ENCODE measurements at regions not wholly inside any gene's neighbourhood (a gene's known extent, or its start where the extent isn't known, plus 50 kb on each side); places are given as distances from the start of the nearest gene placed in this dataset.

DNA sequence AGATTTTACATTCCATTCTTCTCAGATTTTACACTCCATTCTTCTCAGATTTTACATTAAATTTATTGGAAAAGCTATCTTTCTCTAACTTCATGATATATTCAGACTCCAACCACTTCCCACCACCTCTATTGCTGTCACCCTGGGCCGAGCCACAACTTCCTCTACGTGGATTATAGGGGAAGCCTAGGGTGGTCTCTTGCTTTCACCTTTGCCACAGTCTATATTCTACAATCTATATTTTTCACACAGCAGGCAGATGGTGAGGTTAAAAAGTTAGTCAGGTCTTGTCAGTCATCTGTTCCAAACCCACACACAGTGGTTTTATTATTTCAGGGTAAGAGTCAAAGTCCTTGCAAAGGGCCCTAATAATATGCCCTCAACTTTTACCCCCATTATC is 370.8 kb upstream of the SUCLG2 start:
- ChIA-PET POLR2A (interaction anchor here (0.5 kb wide), 1 partner anchor 1301 kb away, joined by 6 read pairs; no protein-coding TSS in a partner anchor), CTCF (ENCODE audit: unreplicated experiment) (no interaction called here)
- no TSS peak for BruUV-seq (replicated peaks)
- Histone ChIP-seq H3K36me3 (ENCODE audit: insufficient read depth, low read length) (no peaks in the 10 kb centered on the region), H4K20me1 (ENCODE audit: insufficient read depth, low read length) (no peaks in the 10 kb centered on the region), H2AFZ (ENCODE audit: low read length) (no peak overlapping the region), H3K79me2 (ENCODE audit: insufficient read depth, low read depth, low read length) (no peaks in the 10 kb centered on the region), H3K9me3 (ENCODE audit: low read length) (no peaks in the 10 kb centered on the region), H3K4me3 (ENCODE audit: low read depth, low read length, poor library complexity, severe bottlenecking) (no peak overlapping the region), H3K4me2 (ENCODE audit: low read length) (no peak overlapping the region), H3K9me2 (ENCODE audit: insufficient read depth, low read length) (no peaks in the 10 kb centered on the region), H3K27ac (ENCODE audit: low read depth, low read length, poor library complexity, severe bottlenecking) (no peak overlapping the region), H3K4me1 (ENCODE audit: insufficient read depth, low read length, poor library complexity, severe bottlenecking) (no peaks in the 10 kb centered on the region)
- intact Hi-C loops (cut with micrococcal nuclease; ENCODE audit: unreplicated experiment), result no loop called here
- TF ChIP-seq EZH2phosphoT487 (IDR thresholded peaks at IDR 0.05; ENCODE audit: borderline replicate concordance, low read depth, low read length), result no peak
- TF ChIP-seq, protein P1, sequence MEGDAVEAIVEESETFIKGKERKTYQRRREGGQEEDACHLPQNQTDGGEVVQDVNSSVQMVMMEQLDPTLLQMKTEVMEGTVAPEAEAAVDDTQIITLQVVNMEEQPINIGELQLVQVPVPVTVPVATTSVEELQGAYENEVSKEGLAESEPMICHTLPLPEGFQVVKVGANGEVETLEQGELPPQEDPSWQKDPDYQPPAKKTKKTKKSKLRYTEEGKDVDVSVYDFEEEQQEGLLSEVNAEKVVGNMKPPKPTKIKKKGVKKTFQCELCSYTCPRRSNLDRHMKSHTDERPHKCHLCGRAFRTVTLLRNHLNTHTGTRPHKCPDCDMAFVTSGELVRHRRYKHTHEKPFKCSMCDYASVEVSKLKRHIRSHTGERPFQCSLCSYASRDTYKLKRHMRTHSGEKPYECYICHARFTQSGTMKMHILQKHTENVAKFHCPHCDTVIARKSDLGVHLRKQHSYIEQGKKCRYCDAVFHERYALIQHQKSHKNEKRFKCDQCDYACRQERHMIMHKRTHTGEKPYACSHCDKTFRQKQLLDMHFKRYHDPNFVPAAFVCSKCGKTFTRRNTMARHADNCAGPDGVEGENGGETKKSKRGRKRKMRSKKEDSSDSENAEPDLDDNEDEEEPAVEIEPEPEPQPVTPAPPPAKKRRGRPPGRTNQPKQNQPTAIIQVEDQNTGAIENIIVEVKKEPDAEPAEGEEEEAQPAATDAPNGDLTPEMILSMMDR (conservative IDR thresholded peaks at IDR 0.05; ENCODE audit: low read length), result no peak
- no peak for DNase-seq (ENCODE audit: low spot score)

DNA sequence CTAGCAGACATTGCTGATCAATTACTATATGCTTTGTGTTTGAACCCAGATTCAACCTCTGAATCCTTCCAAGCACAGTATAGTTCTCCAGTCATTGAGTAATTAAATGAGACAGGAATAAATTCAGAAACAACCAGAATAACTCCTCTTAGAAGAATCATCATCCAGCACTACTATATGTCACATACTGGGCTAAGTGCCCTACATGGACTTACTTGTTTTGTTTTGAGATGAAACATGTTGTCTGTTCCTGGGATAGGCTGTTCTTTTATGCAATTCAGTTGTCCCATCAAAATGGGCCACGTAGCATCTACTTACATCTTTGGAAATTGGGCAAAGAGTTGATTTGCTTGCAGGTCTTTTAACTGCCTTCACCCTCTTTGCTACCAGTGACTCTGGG is 365.5 kb upstream of the SUCLG2 start:
- Histone ChIP-seq H3K36me3 (ENCODE audit: insufficient read depth, low read length) (no peaks in the 10 kb centered on the region), H3K9me3 (ENCODE audit: low read length) (no peaks in the 10 kb centered on the region), H3K9me2 (ENCODE audit: insufficient read depth, low read length) (no peaks in the 10 kb centered on the region), H3K4me1 (ENCODE audit: insufficient read depth, low read length, poor library complexity, severe bottlenecking) (no peaks in the 10 kb centered on the region), H3K79me2 (ENCODE audit: insufficient read depth, low read depth, low read length) (no peaks in the 10 kb centered on the region), H3K27ac (ENCODE audit: low read depth, low read length, poor library complexity, severe bottlenecking) (no peak overlapping the region), H4K20me1 (ENCODE audit: insufficient read depth, low read length) (no peaks in the 10 kb centered on the region), H2AFZ (ENCODE audit: low read length) (no peak overlapping the region), H3K4me3 (ENCODE audit: low read depth, low read length, poor library complexity, severe bottlenecking) (no peak overlapping the region), H3K4me2 (ENCODE audit: low read length) (no peak overlapping the region)
- no TSS peak for BruUV-seq (replicated peaks)
- ChIA-PET CTCF (ENCODE audit: unreplicated experiment) (no interaction called here), POLR2A (no interaction called here)
- no peak for DNase-seq (ENCODE audit: low spot score)
- TF ChIP-seq EZH2phosphoT487 (IDR thresholded peaks at IDR 0.05; ENCODE audit: borderline replicate concordance, low read depth, low read length), result no peak
- TF ChIP-seq, protein P1 (conservative IDR thresholded peaks at IDR 0.05; ENCODE audit: low read length), result no peak
- intact Hi-C loops (cut with micrococcal nuclease; ENCODE audit: unreplicated experiment), result loop anchor here (5.0 kb wide), 1 partner anchor 198 kb away; no protein-coding TSS in a partner anchor

DNA sequence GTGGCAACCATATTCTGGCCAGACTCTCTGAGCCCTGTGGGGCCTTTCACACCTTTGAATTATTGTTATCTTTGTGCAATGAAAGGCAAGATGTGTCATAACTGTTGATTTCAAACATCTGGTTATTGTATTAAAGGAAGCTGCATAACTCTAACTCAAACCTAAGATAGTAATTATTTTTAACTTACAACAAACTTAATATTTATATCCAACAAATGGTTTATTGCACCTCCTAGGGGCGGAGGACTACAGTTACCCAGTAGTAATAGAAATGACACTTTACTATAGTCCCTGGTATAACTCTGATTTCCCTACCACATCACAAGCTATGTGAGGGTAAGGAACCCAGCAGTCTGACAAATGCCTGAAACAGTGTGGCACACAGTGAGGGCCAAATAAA is 363.9 kb upstream of the SUCLG2 start:
- TF ChIP-seq, protein P1 (conservative IDR thresholded peaks at IDR 0.05; ENCODE audit: low read length), result peak; percentile 65
- no peak for TF ChIP-seq EZH2phosphoT487 (IDR thresholded peaks at IDR 0.05; ENCODE audit: borderline replicate concordance, low read depth, low read length)
- Histone ChIP-seq H3K4me2 (ENCODE audit: low read length) (no peak overlapping the region), H4K20me1 (ENCODE audit: insufficient read depth, low read length) (no peaks in the 10 kb centered on the region), H3K4me3 (ENCODE audit: low read depth, low read length, poor library complexity, severe bottlenecking) (no peak overlapping the region), H3K36me3 (ENCODE audit: insufficient read depth, low read length) (no peaks in the 10 kb centered on the region), H3K9me3 (ENCODE audit: low read length) (no peaks in the 10 kb centered on the region), H2AFZ (ENCODE audit: low read length) (peak overlapping the region; percentile 4; the same call in 1 of the 2 replicates), H3K79me2 (ENCODE audit: insufficient read depth, low read depth, low read length) (no peaks in the 10 kb centered on the region), H3K9me2 (ENCODE audit: insufficient read depth, low read length) (no peaks in the 10 kb centered on the region), H3K4me1 (ENCODE audit: insufficient read depth, low read length, poor library complexity, severe bottlenecking) (no peaks in the 10 kb centered on the region), H3K27ac (ENCODE audit: low read depth, low read length, poor library complexity, severe bottlenecking) (no peak overlapping the region)
- DNase-seq (ENCODE audit: low spot score), result peak; percentile 23
- ChIA-PET CTCF (ENCODE audit: unreplicated experiment) (no interaction called here), POLR2A (no interaction called here)
- intact Hi-C loops (cut with micrococcal nuclease; ENCODE audit: unreplicated experiment), result loop anchor here (5.0 kb wide), 1 partner anchor 196 kb away; no protein-coding TSS in a partner anchor
- BruUV-seq (replicated peaks), result no TSS peak
